Transverse colon (tissue), 4 donors: ENCODE measurements at regions not wholly inside any gene's neighbourhood (a gene's known extent, or its start where the extent isn't known, plus 50 kb on each side); places are given as distances from the start of the nearest gene placed in this dataset.
"Not testable (repeated sequence)": the region's sequence is repeated elsewhere in the genome, so short reads cannot be mapped to it uniquely, and the experiment has no call there.

Experiments used
- CTCF ChIP-seq, 5 experiments: fragments of 200-600 bp in 3 of 5; fragments of 450-650 bp in 2 of 5; sonication (generic) in 3 of 5; IDR thresholded peaks; 1 replicate in 2 of 5; 2 replicates in 3 of 5; pipeline ENCODE4 v1.5.1; 2016 to 2017; ENCODE audit warnings: antibody characterized with exemption in 5 of 5, inconsistent platforms in 3 of 5, mild to moderate bottlenecking in 2 of 5, moderate library complexity in 1 of 5
- EP300 ChIP-seq: sonication (generic); formaldehyde crosslinking; IDR thresholded peaks from one replicate; pipeline ENCODE4 v1.6.1; 2017; ENCODE audit warnings: antibody characterized with exemption, low read depth
- POLR2A ChIP-seq: fragments of 450-650 bp; IDR thresholded peaks from one replicate; pipeline ENCODE4 v1.6.1; 2016; ENCODE audit warnings: antibody characterized with exemption, mild to moderate bottlenecking, moderate library complexity
- POLR2AphosphoS5 ChIP-seq, 3 donors: sonication (generic); formaldehyde crosslinking; IDR thresholded peaks; one replicate each; pipeline ENCODE4 v1.6.1; 2016; ENCODE audit warnings: antibody characterized with exemption in 3 of 3

GRCh38 chr9:73439839-73440238 is 288.2 kb downstream of the ANXA1 start:
- not testable (repeated sequence) for TF ChIP-seq CTCF (IDR thresholded peaks at IDR 0.05); POLR2AphosphoS5 (IDR thresholded peaks at IDR 0.05); EP300; POLR2A
